HEK293T (cell line): ENCODE measurements at regions not wholly inside any gene's neighbourhood (a gene's known extent, or its start where the extent isn't known, plus 50 kb on each side); places are given as distances from the start of the nearest gene placed in this dataset.

ENCODE experiments used
- CTCF ChIA-PET: fragments of 350-600 bp; formaldehyde crosslinking; extraction: SDS; loops from one replicate; lab custom pipeline; 2021; ENCODE audit warnings: antibody characterized with exemption, inconsistent platforms; lab: Yijun Ruan, JAX
- POLR2A ChIA-PET: fragments of 350-600 bp; formaldehyde crosslinking; extraction: SDS; loops from one replicate; lab custom pipeline; 2020; ENCODE audit warnings: antibody characterized with exemption, inconsistent platforms; lab: Yijun Ruan, JAX
- DNase-seq: peaks from one replicate; pipeline ENCODE4 v3.0.0; 2012; ENCODE audit warnings: mixed read lengths; ENCODE audit errors: extremely low spot score
- ARNT ChIP-seq: fragments of 450-650 bp; IDR thresholded peaks from 2 replicates; pipeline ENCODE4 v1.6.1; 2017; ENCODE audit warnings: mild to moderate bottlenecking
- BHLHE40 ChIP-seq: fragments of 450-650 bp; IDR thresholded peaks from 2 replicates; pipeline ENCODE4 v1.6.1; 2016; ENCODE audit warnings: mild to moderate bottlenecking, moderate library complexity, borderline replicate concordance
- CTBP1 ChIP-seq: fragments of 450-650 bp; IDR thresholded peaks from 2 replicates; pipeline ENCODE4 v1.6.1; 2016; ENCODE audit warnings: borderline replicate concordance
- ELF4 ChIP-seq: fragments of 450-650 bp; IDR thresholded peaks from 2 replicates; pipeline ENCODE4 v1.6.1; 2017; ENCODE audit warnings: antibody characterized with exemption
- FOXA1 ChIP-seq: fragments of 450-650 bp; IDR thresholded peaks from 2 replicates; pipeline ENCODE4 v1.6.1; 2016; ENCODE audit warnings: mild to moderate bottlenecking
- FOXK2 ChIP-seq: fragments of 450-650 bp; IDR thresholded peaks from 2 replicates; pipeline ENCODE4 v1.6.1; 2016; ENCODE audit warnings: mild to moderate bottlenecking
- FOXM1 ChIP-seq: fragments of 450-650 bp; IDR thresholded peaks from 2 replicates; pipeline ENCODE4 v1.6.1; 2017; ENCODE audit warnings: mild to moderate bottlenecking, borderline replicate concordance
- HDGF ChIP-seq: fragments of 450-650 bp; IDR thresholded peaks from 2 replicates; pipeline ENCODE4 v1.6.1; 2017; ENCODE audit warnings: antibody characterized with exemption, borderline replicate concordance
- L3MBTL2 ChIP-seq: fragments of 450-650 bp; conservative IDR thresholded peaks from 2 replicates; pipeline ENCODE4 v1.6.1; 2016; ENCODE audit warnings: mild to moderate bottlenecking
- LEF1 ChIP-seq: fragments of 450-650 bp; IDR thresholded peaks from 2 replicates; pipeline ENCODE4 v1.6.1; 2017; ENCODE audit warnings: mild to moderate bottlenecking, borderline replicate concordance
- NFRKB ChIP-seq: fragments of 450-650 bp; IDR thresholded peaks from 2 replicates; pipeline ENCODE4 v1.6.1; 2016; ENCODE audit warnings: mild to moderate bottlenecking, moderate library complexity
- SP1 ChIP-seq: fragments of 450-650 bp; IDR thresholded peaks from 2 replicates; pipeline ENCODE4 v1.6.1; 2017
- SUZ12 ChIP-seq: fragments of 450-650 bp; IDR thresholded peaks from 2 replicates; pipeline ENCODE4 v1.6.1; 2016; ENCODE audit warnings: mild to moderate bottlenecking
- TARDBP ChIP-seq: fragments of 450-650 bp; IDR thresholded peaks from 2 replicates; pipeline ENCODE4 v1.6.1; 2016
- ZNF384 ChIP-seq: fragments of 450-650 bp; IDR thresholded peaks from 2 replicates; pipeline ENCODE4 v1.6.1; 2016
- TF ChIP-seq, protein P1 (sequence below): fragments of 450-650 bp; IDR thresholded peaks from 2 replicates; pipeline ENCODE4 v1.6.1; 2016

DNA sequence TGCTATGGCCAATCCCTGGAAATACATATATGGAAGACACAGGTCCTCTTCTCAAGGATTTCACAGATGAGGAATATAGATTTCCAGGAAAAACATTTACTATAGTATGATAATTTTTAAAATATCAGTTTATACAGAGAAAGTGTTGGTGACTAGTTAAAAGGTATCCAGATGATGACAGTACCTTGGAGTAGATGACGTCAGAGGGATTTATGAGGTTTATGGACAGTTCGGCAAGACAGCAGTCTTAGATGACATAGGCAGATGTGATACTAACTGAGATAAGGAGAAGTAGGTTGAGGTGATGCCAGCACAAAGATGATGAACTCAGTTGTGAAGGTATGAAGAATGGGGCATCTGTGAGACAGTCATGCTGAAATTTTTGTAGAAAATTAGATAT lies 750.3 kb downstream of the PRELID2 start:
- no peak for TF ChIP-seq L3MBTL2
- no peak for TF ChIP-seq ARNT
- no peak for TF ChIP-seq CTBP1
- TF ChIP-seq NFRKB = no peak
- TF ChIP-seq LEF1 = no peak
- TF ChIP-seq HDGF = no peak
- POLR2A ChIA-PET = no interaction called here
- no peak for DNase-seq
- CTCF ChIA-PET = no interaction called here

DNA sequence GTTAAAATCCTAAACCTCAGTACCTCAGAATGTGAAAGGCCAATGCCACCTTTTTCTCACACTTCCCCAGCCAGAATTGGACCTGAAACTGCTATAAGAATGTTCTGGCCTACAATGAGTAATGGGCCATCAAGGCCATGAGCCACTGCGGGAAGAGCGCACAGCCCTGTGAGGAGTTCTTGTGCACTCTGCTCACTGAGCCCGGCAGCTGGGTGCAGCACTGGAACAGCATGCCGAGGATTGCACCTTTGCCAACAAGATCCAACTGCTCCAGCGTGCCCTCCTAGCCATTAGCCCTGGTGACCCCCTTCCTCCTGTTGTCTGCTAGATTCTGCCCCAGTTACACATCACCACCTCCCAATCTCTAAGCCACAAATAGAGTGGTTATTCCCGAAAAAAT lies 758.1 kb downstream of the PRELID2 start:
- DNase-seq = no peak
- TF ChIP-seq ELF4 = no peak
- no peak for TF ChIP-seq SUZ12
- ChIA-PET POLR2A (no interaction called here), CTCF (no interaction called here)

DNA sequence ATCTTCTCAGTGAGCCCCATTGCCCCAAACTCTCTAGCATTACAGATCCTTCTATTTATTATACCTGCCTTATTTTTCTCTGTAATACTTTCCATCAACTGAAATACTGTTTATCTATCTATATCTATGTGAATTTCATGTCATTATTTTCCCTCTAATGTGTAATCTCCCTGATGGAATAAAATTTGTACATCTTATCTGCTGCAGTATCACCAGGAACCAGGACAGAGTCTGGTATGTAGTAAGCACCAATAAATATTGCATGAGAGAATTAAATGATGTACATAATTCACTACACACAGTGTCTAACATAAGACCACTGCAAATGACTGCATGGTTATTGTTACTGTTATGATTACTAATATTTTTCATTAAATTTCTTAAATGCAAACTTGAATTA lies 759.1 kb downstream of the PRELID2 start:
- DNase-seq = no peak
- ChIA-PET CTCF (interaction anchor here (0.7 kb wide), 1 partner anchor 607 kb away, joined by 3 read pairs; no protein-coding TSS in a partner anchor), POLR2A (no interaction called here)
- TF ChIP-seq, protein P1, sequence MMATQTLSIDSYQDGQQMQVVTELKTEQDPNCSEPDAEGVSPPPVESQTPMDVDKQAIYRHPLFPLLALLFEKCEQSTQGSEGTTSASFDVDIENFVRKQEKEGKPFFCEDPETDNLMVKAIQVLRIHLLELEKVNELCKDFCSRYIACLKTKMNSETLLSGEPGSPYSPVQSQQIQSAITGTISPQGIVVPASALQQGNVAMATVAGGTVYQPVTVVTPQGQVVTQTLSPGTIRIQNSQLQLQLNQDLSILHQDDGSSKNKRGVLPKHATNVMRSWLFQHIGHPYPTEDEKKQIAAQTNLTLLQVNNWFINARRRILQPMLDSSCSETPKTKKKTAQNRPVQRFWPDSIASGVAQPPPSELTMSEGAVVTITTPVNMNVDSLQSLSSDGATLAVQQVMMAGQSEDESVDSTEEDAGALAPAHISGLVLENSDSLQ = no peak
- TF ChIP-seq TARDBP (no peak), ELF4 (no peak), L3MBTL2 (no peak), FOXM1 (no peak), FOXK2 (no peak), ARNT (no peak), SP1 (no peak)

DNA sequence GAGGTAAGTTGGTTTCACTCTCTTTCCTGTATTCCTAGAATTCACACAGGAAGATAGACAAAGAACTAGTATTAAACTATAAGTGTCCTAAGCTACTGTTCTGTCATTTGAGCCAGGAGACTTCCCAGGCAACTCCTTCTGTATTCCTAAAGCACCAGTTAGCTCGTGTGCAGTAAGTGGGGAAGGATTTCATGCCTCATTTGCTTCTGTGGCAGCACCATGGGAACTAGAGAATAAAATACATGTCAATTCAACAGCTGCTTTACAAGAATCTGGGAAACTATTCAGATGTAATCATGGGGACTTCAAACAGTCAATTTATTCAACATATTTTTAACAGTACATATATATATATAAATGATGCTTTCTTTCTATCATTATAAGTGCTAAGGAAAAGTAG lies 762.3 kb downstream of the PRELID2 start:
- POLR2A ChIA-PET = no interaction called here
- DNase-seq = no peak
- CTCF ChIA-PET = no interaction called here
- no peak for TF ChIP-seq CTBP1
- no peak for TF ChIP-seq BHLHE40
- TF ChIP-seq SUZ12 = no peak
- no peak for TF ChIP-seq SP1
- no peak for TF ChIP-seq TARDBP
- no peak for TF ChIP-seq ELF4
- TF ChIP-seq, protein P1 = no peak
- no peak for TF ChIP-seq FOXA1
- TF ChIP-seq FOXM1 = no peak
- no peak for TF ChIP-seq FOXK2
- TF ChIP-seq L3MBTL2 = no peak

DNA sequence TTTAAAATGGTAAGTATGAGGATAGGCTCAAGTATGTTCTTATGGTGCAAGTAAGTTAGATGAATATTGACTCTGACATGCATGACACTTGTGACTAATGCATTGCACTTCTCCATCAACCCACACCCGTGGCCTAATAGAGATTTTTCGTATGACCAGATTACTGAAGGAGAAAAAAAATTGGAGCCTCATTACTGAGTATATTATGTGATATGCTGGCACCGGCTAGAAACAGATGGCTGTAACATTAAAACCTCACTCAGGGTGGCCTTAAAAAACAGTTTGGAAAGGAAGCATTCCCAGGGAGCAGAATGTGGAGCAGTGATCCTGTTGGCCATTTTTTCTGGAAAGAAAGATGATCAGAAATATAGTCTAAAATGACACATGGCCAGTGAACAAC lies 766.4 kb downstream of the PRELID2 start:
- DNase-seq = no peak
- TF ChIP-seq HDGF = no peak
- TF ChIP-seq FOXA1 = no peak
- no peak for TF ChIP-seq ELF4
- TF ChIP-seq L3MBTL2 = no peak
- no peak for TF ChIP-seq FOXM1
- TF ChIP-seq LEF1 = no peak
- TF ChIP-seq ARNT = no peak
- no peak for TF ChIP-seq CTBP1
- no peak for TF ChIP-seq NFRKB
- no peak for TF ChIP-seq BHLHE40
- no peak for TF ChIP-seq SP1
- ChIA-PET POLR2A (no interaction called here), CTCF (no interaction called here)

DNA sequence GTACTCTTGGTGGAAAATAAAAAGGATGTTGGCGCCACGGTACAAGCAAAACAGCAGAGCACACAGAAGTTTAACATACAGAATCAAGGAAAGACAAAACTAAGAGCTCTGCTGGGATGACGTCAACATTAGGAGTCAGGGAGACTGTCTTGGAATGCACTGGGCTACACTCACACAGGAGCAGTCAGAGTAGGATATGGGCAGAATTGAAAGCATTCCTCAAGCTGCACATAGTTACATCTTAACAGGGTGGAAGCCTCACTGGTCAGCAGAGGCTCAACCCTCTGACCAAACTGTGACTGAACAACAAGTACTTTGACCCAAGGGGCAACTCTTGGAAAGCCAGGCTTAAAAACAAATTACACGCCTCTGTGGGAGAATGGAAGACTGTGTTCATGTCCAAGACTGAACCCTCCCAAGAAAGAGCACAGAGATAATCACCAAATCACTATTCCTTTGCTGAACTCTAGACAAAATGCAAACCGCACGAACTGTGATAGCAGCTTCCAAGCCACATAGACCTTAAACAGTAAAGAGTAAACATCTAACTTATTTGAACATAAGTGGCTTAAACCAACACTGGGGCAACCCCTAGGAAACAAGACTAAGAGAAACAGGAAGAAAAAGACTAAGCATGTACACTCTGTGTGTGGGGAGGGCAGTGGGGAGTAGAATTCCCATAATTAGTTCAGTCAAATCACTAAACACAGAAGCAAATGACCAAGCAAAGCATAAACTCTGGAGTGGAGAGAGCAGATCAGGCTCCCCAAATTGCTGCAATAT lies 772.7 kb downstream of the PRELID2 start:
- ChIA-PET POLR2A (no interaction called here), CTCF (no interaction called here)
- no peak for DNase-seq
- TF ChIP-seq LEF1 (no peak), HDGF (no peak), ZNF384 (no peak), FOXA1 (no peak), TARDBP (no peak), ARNT (no peak), ELF4 (no peak), CTBP1 (no peak), NFRKB (no peak), FOXM1 (no peak), L3MBTL2 (no peak), SUZ12 (no peak), FOXK2 (no peak)
- TF ChIP-seq, protein P1 = no peak

DNA sequence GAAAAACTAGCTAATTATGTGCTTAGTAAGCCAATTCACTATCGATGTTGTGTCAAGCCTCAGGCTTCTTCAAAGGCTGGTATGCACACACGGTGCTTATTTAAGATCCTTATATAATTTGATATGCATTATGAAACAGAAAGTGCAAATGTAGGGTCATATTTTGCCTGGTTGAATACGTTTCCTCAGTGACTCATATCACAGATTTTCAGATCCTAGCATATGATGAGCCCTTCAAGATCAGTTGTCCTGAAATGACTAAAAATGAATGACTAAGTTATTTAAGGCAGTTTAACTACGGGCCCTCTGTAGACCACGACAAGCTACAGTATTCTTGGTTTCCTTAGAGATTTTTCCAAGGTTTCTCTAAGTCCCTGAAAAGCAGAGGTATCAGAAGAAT lies 778.3 kb downstream of the PRELID2 start:
- POLR2A ChIA-PET = no interaction called here
- DNase-seq = no peak
- TF ChIP-seq ZNF384 (no peak), NFRKB (no peak), SUZ12 (no peak), SP1 (no peak), L3MBTL2 (no peak), HDGF (no peak), ARNT (no peak), FOXK2 (no peak), ELF4 (no peak), LEF1 (no peak), CTBP1 (no peak), FOXM1 (no peak)
- TF ChIP-seq, protein P1 = no peak
- CTCF ChIA-PET = no interaction called here
